NCI-H1417 (cell line): ENCODE measurements at regions not wholly inside any gene's neighbourhood (a gene's known extent, or its start where the extent isn't known, plus 50 kb on each side); places are given as distances from the start of the nearest gene placed in this dataset.

Source experiments
- DNase-seq, 3 experiments: peaks; one replicate each; lab custom pipeline; 2025; lab: John Stamatoyannopoulos, UW

DNA sequence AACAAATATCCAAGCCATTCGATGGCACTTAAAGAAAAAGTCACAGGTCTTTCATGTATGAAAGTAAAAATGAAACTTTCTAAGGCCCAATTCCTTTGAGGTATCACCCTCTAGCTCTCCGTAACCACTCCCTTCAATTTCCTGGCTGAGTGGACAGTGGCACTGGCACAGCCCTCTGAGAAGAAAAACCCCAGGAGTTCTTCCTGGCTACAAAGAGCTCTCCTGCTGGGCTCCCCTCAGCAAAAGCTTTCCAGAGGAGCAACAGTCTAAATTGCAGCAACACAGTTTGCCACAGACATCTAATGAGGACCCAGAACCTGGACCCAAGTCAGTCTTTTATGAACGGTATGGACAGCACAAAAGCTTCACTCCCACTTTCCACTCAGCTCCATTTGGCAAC is 71.8 kb downstream of the FUNDC1 start:
- peak in 2 of 3 experiments; percentile 15 to 55 for DNase-seq

DNA sequence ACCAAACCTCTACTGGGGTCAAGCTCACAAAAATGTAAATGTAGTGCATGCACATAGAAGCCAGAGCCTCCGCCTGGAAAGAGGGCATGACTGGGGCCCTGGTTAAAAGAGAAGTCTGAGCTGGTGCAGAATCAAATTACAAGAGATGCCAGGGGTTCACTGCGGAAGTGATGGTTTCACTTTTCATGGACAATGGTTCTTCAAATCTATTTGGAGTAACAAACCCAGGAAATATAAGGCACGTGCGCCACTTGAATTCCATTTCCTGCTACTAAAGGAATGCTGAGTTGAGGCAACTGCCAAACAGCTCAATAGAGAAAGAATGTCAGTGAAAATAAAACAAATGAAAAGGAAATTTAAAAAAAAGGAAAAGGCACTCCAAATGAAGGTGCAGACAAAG is 79.8 kb downstream of the FUNDC1 start:
- DNase-seq, result no peak

DNA sequence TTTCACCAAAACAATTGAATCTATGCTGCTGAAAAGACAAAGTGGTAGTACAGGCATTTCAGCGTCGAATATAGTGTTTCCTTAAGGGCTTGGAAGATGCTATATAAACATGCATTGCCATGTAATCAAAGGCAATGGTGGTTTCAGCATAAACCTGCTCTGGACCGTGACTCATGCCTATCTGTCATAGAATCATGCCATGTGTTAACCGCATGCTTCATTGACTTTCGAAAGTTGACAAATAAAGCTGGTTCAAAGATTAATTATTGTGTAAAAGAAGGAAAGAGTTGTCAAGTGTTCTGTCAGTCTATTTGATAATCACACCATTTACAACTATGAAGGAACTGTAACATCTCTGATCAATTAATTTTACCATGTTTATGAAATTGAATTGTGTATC is 83.2 kb downstream of the FUNDC1 start:
- no peak for DNase-seq

DNA sequence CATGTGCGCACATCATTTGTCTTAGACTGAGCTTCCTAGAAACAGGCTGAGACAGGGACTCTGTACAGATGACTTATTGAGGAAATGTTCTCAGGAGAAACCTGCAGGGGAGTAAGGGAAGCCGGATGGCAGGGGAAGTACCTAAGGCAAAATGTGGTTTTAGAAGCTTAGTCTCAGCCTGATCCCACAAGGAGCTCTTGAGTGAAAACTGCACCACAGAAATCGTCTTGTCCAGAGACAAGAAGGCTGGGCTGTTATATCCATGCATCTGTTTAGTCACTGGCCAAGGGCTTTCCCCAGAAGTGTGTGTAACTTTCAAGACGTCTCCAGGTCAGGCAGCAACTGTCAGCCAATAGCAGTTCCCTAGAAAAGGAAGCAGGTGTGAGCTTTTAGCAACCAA is 86.0 kb downstream of the FUNDC1 start:
- DNase-seq, result no peak

DNA sequence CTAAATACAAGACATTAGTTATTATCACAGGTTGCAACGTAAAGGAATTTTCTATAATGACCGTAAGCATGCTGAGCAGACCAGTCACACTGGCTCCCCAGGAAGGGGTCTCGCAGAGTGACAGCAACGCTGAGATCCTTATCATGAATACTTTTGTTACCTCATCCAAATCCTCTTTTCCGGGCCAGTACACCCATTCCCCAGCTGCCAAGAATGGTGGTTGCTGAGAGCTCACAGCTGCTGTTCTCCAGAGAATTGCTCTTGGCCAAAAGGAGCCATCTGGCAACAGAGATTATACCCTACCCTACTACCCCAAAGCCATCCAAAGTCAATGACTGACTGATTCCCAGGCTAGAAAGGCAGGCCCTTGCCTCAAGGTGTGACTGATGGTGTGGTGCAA is 91.6 kb downstream of the FUNDC1 start:
- no peak for DNase-seq

DNA sequence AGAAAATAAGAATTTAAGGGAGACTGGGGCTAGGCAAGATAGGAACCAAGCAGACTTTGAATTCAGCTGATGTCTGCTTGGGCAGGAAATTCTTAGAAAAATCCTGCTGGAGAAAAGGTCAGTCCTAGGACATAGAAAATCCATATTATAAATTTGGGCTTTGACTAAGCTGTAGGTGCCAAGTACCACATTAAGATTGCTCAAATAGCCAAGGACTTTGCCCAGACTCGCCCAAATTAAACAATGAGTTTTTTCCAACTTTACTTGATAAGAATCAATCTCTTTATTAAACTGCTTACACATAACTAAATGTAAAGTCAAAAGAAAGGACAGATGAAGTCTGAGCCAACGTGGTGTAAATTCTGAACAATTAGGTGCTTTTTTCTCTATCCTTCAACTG is 95.4 kb downstream of the FUNDC1 start:
- DNase-seq, result no peak

DNA sequence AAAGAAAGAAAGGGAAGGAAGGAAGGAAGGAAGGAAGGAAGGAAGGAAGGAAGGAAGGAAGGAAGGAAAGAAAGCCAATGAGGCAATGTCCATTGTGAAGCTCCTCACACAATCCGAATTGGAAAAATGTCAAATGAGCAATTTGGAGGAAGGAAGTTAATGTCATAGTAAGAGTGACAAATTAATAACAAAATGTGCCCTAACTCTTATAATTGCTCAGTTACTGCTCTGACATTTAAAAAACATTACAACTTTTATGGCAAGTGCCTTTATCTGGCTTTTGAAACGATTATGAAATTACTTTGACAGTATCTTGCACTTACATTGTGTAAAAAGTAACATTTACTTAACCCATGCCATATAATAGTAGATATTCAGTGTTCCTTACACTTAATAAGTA is 96.5 kb upstream of the EFHC2 start:
- DNase-seq, result no peak

DNA sequence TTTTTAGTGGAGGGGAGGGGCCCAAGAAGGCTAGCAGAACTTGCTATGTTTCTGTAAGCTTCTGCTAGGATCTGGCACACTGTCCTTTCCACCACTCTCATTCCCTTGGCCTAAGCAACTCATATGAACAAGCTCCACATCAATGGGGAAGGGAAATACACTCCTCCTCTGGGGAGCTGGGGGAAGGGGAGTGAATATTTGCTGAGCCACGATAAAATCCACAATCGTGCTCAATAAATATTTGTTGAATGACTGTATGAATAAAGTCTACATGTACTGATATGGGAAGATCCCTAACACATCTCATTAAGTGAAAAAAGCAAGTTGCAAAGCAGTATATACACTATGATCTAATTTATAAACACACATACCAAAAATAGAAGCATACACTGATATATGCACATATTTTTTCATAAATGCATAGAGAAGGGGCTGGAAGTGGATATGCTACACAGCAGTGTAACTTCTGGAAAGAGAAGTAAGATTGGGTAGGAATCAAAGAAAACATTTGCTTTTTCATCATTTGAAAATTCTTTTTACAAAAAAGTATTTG is 95.8 kb upstream of the EFHC2 start:
- no peak for DNase-seq

DNA sequence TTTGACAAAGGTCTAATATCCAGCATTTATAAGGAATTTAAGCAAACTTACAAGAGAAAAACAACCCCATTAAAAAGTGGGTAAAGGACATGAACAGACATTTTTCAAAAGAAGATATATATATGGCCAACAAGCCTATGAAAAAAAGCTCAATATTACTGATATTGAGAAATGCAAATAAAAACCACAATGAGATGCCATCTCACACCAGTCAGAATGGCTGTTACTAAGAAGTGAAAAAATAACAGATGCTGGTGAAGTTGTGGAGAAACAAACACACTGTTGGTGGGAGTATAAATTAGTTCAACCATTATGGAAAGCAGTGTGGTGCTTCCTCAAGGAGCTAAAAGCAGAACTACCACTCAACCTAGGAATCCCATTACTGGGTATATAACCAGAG is 91.6 kb upstream of the EFHC2 start:
- no peak for DNase-seq

DNA sequence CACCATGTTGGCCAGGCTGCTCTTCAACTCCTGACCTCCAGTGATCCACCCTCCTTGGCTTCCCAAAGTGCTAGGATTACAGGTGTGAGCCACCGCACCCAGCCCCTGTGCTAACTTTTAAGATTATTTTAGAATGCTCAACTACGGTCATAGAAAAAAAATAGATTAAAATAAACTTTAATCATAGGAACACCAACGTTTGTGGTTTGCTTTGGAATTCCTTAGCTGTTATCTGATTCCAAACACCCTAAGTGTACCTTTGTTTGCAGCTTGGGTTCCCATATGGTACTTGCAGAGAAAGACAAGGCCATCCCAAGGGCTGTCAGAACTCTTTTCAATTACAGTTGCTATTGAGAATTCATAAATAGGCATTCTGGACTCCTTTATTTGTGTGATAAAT is 90.1 kb upstream of the EFHC2 start:
- no peak for DNase-seq

DNA sequence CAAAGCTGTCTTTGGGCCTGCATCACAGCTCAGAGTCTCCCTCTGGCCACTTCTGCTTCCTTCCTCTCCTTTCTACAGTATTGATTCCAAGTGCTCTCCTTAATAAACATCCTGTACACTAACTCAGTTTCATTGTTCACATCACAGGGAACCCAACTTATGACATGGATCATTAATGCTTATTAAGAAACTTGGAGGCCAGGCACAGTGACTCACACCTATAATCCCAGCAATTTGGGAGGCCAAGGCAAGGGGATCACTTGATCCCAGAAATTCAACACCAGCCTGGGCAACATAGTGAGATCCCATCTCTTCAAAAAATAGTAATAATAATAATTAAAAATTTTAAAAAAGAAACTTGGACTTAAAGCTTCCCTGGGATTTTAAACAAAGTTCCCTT is 89.2 kb upstream of the EFHC2 start:
- DNase-seq, result no peak

DNA sequence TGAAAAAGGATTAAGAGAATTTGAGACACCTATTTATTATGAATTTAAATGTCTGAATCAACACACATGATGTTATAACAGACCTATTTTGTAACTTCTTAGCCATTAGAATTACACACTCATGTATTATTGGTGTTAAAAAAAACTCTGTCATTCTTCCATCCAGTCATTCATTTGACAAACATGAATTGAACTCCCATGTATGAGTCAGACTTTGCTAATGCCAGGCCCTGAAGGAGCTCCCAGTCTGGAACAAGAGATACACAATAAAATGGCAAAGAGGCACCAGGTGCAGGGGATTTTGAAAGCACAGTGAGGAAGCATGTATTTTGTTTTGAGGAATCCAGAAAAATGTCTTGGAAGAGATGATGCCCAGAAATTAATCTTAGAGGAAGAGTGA is 87.7 kb upstream of the EFHC2 start:
- no peak for DNase-seq

DNA sequence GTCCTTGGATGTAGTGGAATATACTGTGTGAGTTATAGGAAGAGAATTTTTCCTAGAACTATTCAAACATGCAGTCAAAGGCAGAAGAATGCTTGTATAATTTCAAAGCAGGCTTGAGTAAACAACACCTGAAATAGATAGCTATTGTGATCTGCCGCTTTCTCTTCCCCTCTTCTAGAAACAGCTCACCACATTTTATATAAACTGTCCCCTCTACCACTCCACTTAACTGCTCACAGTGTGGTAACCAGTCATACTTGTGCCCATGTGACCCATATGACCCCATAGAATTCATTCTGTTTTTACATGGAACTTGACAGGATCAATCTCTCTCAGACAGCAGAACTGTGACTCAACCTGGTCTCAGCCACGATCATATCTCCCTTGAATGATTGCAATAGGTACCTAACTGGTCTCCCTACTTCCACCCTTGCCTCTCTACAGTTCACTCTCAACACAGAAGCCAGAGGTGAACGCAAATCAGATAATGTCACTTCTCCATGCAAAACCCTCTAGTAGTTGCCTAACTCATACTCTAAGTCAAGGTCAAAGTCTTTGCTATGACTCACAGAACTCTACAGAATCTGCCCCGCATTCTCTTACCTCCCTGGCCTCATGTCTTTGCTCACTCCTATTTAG is 85.6 kb upstream of the EFHC2 start:
- DNase-seq, result no peak

DNA sequence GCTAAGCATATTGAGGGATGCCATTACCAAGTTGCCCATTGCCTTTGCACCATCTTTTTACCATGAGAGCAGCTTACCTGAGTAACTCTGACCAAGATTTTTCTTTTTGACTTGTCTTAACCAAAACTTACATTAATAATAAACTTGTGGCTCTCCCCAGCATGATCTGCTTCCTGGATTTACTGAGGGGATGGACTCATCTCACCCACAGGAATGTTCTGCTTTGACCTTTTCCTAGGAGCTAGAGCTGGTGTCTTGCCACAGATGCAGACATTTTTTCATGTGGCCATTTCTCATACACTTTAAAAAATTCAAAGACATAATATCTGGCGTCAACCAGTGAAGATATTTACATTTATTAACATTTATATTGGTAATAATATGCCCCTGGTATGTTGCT is 79.2 kb upstream of the EFHC2 start:
- no peak for DNase-seq

DNA sequence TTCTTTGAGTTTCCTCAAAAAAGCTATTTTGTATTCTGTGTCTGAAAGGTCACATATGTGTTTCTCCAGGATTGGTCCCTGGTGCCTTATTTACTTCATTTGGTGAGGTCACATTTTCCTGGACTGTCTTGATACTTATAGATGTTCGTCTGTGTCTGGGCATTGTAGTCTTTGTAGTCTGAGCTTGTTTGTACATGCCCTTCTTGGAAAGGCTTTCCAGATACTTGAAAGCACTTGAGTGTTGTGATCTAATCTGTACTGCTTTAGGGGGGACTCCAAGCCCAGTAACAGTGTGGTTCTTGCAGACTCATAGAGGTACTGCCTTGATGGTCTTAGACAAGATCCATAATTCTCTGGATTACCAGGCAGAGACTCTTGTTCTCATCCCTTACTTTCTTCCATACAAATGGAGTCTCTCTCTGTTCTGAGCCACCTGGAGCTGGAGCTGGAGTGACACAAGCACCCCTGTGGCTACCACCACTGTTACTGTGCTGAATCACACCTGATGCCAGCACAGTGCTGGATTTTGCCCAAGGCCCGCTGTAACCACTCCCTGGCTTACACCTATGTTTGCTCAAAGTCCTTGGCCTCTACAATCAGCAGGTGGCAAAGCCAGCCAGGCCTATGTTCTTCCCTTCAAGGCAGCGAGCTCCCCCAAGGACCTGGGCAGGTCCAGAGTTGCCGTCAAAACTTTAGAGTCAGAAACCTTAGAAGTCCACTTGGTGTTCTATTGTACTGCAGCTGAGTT is 72.3 kb upstream of the EFHC2 start:
- DNase-seq, result no peak

DNA sequence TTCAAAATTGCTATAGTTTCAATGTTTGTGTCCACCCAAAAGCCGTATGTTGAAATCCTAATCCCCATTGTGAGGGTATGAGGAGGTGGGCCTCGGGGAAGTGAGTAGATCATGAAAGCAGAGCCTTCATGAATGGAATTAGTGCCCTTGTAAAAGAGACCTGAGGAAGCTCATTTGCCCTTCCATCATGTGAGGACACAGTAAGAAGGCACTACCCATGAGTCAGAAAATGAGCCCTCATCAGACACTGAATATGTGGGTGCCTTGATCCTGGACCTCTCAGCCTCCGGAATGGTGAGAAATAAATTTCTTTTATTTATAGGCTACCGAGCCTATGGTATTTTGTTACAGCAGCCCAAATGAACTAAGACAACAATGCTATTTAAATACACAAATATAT is 57.7 kb upstream of the EFHC2 start:
- peak in 1 of 3 experiments; percentile 56 for DNase-seq

DNA sequence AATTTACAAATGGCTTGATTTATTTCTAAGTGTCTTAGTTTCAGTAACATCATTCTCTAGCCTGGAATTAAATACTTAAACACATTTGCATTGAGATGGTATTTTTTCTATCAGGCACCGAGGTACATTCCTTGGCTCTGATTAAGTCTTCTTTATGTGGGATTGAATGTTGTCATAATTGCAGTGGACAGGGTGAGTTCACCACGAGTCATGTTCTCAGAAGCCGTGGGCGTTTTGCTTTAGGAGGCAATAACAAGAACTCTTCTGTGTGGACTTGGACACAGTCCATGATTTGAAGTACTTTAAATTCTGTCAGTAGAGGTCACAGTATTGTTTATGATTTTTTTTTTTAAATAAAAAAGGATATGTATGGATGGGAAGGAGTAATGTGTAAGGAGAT is 57.1 kb upstream of the EFHC2 start:
- no peak for DNase-seq

DNA sequence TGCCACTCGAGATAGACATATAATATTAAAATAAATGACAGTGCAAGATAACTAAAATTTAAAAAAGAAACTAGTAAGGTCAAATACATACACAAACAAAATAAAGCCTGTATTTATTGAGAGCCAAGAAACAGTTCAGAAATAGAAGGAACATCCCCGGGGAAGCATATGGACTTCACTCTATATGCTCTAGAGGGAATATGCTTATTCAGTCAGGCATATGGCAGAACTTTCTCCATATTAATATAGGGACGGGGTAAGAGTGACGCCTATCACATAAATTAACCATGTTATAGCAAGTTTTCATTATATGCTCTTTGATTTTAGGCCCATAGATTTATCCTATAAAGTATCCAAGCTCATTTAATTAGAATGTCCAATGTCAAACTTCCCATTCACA is 56.7 kb upstream of the EFHC2 start:
- DNase-seq, result no peak
